GM21447 (cell line): ENCODE measurements at regions not wholly inside any gene's neighbourhood (a gene's known extent, or its start where the extent isn't known, plus 50 kb on each side); places are given as distances from the start of the nearest gene placed in this dataset.
"Not testable (repeated sequence)": the region's sequence is repeated elsewhere in the genome, so short reads cannot be mapped to it uniquely, and the experiment has no call there.

Experiments
- ATAC-seq: cut with Tn5 transposase; IDR thresholded peaks from one replicate; pipeline ENCODE4 v1.9.1; 2021; ENCODE audit not compliant: unreplicated experiment

- no peak for ATAC-seq
These were observed 1239.1 kb downstream of the CDH12 start for GRCh38 chr5:21613971-21614488.

DNA sequence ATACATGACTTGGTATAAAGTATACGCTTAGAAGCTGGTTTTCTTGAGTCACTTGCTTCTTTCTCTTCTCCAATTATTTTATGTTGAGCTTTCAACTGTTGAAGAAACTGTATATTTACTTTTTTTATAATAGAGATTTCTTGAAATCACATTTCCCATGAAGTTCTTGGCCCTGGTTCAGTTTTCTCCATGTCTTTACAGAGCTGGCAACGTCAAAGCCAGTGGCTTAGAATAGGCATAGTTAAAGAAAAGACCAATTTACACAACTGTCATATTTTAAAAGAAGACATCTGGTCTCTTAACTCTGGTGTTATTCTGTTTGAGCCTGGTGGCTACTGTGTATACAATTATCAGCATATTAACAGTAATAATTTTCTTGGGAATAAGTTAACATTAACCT lies 1249.3 kb downstream of the CDH12 start:
- no peak for ATAC-seq

- no peak for ATAC-seq
These were observed 1258.6 kb downstream of the CDH12 start for GRCh38 chr5:21594566-21594965.

DNA sequence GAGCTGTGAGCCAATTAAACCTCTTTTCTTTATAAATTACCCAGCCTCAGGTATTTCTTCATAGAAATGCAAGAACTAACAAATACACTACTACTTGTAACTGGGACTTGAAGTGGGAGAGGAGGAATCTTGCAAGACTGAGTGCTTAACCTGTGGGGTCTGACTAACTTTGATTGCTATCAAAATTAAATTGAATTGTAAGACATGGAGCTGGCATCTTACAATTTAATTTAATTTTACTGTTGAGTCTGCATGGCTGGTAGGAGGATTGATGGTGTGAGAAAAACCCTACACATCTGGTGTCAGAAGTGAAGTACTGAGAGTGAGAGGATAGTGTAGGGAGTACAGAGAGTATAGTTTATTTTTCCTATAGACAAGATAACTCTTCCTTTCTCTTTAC lies 1259.9 kb downstream of the CDH12 start:
- no peak for ATAC-seq

DNA sequence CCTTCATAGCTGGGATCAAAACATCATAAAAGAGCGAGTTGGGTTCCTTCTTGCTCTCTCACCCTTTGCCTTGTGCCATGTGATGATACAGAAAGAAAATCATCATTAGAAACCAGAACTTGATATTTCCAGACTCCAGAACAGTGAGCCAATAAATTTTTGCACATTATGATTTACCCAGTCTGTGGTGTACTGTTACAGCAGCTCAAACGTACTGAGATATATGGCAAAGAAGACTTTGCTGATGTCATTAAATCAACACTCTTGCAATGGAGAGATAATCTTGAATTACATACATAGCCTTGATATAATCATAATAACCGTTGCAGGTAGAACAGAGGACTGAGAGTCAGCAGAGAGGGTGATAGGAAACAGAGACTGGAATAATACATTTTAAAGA lies 1271.6 kb downstream of the CDH12 start:
- no peak for ATAC-seq

DNA sequence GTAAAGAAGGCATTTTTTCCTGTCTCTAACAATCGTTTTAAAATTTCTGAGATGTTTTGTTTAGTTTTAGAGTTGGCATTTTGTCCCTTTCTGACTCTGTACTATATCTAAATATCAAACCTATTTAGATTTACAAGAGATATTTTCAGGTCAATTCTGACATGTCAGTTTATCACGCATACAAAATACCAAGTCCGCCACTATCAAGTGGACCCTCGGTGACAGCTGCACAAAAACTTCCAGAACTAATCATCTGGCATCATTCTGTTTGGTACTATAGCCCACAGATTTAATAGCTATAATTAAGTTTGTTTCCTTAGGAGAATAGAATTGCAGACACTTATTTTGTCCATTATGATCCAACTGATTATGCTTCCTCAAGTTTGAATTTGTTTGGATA lies 1278.2 kb downstream of the CDH12 start:
- no peak for ATAC-seq

DNA sequence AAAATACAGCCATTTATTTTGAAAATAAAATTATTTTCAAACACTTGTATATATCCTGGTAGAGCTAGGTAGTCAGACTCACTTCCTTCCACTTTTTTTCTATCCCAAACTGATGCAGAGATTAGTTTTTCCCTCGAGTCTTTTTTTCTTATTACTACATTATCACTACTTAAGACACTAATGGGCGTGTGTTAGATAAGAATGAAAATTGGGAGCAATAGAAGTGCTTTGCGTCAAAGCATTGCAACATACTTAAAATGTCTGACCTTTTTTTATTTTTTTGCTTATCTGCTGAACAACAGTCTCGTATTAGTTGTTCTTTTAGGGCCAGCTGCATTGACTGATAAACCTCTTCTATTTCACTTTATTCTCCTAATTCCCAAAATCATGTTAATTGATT lies 1278.7 kb downstream of the CDH12 start:
- ATAC-seq, result no peak

DNA sequence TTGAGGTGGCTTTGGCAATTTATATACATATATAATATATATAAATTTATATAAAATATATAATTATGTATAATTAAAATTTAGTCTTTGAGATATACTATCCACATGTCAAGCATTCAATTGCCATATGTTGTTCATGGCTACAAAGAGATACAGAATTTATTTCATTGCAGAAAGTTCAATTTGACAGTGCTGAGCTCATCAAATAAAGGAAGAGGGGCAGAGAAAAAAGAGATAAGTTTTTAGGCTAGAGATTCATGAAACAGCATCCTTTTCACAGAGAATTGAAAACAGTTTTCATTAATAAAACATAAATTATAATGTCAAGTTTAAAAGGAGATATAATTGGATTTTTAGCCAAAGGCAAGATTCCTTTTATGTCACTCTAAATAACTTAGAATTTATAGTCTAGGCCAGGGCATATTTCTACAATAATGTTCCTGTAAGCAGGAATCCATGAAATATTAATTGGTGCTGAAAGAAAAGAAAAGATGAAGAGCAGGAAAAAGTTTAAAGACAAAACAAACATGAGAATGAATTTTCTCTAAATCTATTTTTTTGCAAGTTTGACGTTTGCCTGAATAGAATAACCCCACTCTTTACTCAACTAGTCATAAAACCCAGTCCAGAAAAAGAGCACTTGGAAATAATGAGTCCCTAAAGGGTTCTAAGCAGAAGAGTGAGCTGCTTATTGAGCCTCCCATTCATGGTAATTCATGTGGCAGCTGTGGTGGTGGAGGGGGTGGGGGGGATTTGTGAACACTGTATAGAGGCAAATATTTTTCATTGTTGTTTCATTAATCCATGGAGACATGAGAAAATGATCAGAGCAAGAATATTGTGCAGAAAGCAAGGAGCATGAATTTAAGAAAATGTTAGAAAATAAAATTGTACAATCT lies 1279.5 kb downstream of the CDH12 start:
- no peak for ATAC-seq

- not testable (repeated sequence) for ATAC-seq
These were observed 1281.9 kb downstream of the CDH12 start for GRCh38 chr5:21571196-21571595.

DNA sequence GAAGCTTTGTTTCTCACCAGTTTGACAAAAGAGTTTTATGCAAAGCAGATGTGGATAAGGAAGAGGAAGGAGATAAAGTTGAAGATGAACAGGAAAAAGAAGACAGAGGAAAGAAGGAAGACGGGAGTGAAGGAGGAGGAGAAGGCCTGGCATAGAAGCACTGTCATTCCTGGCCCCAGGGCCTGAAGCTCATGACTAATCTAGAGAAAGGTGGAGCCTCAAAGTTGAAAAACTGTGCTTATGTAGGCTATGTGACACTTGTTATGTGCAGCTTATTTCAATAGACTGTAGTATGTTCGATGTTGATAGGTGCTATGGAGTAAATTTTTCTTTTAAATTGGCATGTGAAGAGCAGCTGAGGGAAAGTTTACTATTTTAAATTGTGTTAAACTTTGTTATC lies 1294.0 kb downstream of the CDH12 start:
- not testable (repeated sequence) for ATAC-seq

- not testable (repeated sequence) for ATAC-seq
These were observed 1300.9 kb downstream of the CDH12 start for GRCh38 chr5:21552263-21552662.

DNA sequence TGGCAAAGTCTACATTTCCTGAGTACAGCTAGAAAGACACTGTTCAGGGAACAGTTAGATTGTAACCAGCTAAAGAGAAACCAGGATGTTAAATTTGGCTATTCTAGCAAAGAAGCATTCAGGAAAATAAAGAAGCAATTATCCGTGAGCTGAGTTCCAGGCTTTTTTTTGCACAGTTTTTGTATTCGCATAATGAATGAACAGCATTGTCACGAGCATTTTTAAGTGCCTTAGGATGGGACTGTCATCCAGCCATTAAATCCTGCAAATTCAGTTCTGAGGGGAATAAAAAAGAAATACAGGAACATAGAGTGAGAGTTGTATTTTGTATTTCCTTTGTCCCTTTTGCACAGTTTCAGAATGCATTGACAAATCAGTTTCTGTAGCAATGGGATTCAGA lies 1302.2 kb downstream of the CDH12 start:
- ATAC-seq, result not testable (repeated sequence)

DNA sequence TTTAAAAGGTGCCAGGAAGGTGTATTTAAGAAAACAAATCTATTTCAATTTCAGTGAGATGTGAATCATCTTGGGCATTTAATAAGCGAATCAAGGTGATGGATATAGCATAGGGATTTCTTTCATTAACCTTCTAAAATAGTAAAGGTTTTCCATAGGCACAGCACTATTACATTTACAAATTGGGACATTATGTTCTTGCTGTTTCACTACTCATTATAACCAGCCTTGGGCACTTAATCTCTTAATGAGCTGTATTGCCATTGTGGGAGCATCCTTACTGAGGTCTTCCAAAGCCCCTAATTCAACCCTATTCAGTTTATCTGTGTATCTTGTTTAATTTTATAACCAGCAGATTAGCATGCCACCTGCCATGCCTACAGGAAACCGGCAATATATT lies 1305.5 kb downstream of the CDH12 start:
- not testable (repeated sequence) for ATAC-seq

DNA sequence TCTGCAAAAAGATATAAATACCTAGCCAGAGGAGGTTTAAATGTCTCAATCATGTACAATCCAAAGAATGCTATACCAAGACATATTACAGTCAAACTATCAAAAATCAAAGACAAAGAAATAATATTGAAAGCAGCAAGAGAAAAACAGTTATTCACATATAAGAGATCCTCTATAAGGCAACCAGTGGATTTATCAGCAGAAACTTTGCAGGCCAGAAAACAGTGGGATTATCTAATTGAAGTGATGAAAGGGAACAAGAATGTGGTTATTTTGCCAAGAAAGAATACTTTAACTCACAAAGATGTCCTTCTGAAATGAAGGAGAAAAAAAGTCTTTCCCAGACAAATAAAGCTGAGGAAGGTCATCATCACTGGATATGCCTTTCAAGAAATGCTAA lies 1318.0 kb downstream of the CDH12 start:
- ATAC-seq, result not testable (repeated sequence)

DNA sequence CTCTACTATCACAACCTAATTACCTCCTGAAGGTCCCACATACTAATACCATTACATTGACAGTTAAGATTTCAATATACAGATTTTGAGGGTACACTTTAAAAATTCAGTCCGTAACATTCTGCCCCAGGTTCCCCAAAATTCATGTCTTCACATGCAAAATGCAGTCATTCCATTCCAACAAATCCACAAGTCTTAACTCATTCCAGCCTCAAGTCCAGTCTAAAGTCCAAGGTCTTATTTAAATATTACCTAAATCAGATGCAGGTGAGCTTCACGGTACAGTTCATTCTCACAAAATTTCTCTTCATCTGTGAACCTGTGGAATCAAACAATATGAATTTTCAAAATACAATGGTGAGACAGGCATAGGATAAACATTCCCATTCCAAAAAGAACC lies 1332.0 kb downstream of the CDH12 start:
- ATAC-seq, result not testable (repeated sequence)

GRCh38 chr5:21496926-21497325 lies 1356.2 kb downstream of the CDH12 start:
- not testable (repeated sequence) for ATAC-seq

DNA sequence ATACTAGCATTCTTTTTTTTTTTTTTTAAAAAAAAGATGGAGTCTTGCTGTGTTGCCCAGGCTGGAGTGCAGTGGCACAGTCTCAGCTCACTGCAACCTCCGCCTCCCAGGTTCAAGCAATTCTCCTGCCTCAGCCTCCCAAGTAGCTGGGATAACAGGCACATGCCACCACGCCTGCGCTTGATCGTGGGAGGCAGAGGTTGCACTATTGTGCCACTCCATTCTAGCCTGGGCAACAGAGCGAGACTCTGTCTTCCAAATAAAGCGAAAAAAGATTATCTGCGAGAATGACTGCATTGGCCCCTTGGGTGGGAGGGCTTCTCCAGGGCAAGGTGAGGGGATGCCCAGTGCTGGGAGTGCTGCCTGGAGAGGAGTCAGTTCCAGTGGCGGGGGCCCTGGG lies 1357.1 kb downstream of the CDH12 start:
- ATAC-seq, result not testable (repeated sequence)

DNA sequence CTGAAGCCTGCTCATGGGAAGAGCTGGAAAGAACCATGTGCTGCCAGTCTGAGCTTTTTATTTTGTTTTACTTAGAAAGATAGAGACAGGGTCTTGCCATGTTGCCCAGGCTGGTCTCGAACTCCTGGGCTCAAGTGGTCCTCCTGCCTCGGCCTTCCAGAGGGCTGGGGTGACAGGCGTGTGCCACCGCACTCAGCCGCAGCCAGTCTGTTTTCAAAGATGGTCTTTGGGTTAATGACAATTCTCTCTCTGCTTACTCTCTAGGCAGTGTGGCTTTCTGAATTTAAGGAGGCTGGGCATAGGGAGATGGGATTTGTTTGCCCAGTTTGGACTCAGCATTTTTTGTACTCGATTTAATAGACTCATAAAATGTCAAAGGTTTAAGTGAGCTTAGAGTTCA lies 1357.9 kb downstream of the CDH12 start:
- ATAC-seq, result not testable (repeated sequence)

- ATAC-seq, result not testable (repeated sequence)
These were observed 1359.1 kb downstream of the CDH12 start for GRCh38 chr5:21494033-21494432.

DNA sequence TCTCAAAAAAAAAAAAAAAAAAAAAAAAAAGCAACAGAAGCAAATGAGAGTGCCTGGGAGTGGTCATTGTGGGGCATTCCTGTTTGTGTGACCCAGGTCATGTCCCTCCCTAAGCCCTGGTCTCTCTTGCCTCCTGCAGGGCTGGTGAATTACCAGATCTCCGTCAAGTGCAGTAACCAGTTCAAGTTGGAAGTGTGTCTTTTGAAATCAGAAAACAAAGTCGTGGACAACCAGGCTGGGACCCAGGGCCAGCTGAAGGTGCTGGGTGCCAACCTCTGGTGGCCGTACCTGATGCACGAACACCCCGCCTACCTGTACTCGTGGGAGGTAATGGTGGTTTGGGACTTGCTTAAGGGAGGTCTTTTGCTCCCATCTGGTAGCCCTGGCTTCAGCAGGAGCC lies 1362.0 kb downstream of the CDH12 start:
- not testable (repeated sequence) for ATAC-seq

GRCh38 chr5:21488828-21489227 lies 1364.3 kb downstream of the CDH12 start:
- not testable (repeated sequence) for ATAC-seq

DNA sequence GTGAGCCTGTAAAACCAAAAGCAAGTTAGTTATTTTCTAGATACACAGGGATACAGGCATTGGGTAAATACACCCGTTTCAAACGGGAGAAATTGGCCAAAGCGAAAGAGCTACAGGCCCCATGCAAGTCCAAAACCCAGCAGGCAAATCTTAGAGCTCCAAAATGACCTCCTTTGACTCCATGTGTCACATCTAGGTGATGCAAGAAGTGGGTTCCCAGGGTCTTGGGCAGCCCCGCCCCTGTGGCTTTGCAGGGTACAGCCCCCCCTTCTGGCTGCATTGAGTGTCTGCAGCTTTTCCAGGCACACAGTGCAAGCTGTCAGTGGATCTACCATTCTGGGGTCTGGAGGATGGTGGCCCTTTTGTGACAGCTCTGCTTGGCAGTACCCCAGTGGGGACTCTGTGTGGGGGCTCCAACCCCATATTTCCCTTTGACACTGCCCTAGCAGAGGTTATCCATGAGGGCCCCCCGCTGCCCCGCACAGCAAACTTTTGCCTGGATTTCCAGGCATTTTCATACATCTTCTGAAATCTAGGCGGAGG lies 1367.6 kb downstream of the CDH12 start:
- ATAC-seq, result not testable (repeated sequence)
